ENCODE measurements at regions not wholly inside any gene's neighbourhood (a gene's known extent, or its start where the extent isn't known, plus 50 kb on each side); places are given as distances from the start of the nearest gene placed in this dataset.

- Histone ChIP-seq H2AFZ (ENCODE audit: low read depth, low read length) (no peak overlapping the region), H3K27me3 (ENCODE audit: low read depth, low read length) (no peaks in the 10 kb centered on the region), H3K9me3 (ENCODE audit: insufficient read depth, low read length) (no peaks in the 10 kb centered on the region), H3K9ac (ENCODE audit: low read length) (no peak overlapping the region), H3K4me1 (ENCODE audit: low read length) (no peaks in the 10 kb centered on the region), H3K36me3 (replicated peaks; ENCODE audit: low read depth, low read length) (no peaks in the 10 kb centered on the region), H4K20me1 (ENCODE audit: insufficient read depth, low read length) (no peaks in the 10 kb centered on the region), H3K4me3 (ENCODE audit: low read length) (no peak overlapping the region), H3K79me2 (ENCODE audit: low read length) (no peaks in the 10 kb centered on the region), H3K4me2 (ENCODE audit: low read length) (no peak overlapping the region), H3K27ac (ENCODE audit: low read length) (no peak overlapping the region)
- no peak for TF ChIP-seq CTCF (IDR thresholded peaks at IDR 0.05; ENCODE audit: low read depth, low read length)
- no peak for TF ChIP-seq EZH2phosphoT487 (IDR thresholded peaks at IDR 0.05; ENCODE audit: low read depth)
Measured at GRCh38 chr4:188214861-188215260, 75.6 kb downstream of the TRIML1 start.

- Histone ChIP-seq H3K9me3 (ENCODE audit: insufficient read depth, low read length) (no peaks in the 10 kb centered on the region), H3K4me1 (ENCODE audit: low read length) (no peaks in the 10 kb centered on the region), H3K79me2 (ENCODE audit: low read length) (no peaks in the 10 kb centered on the region), H3K27me3 (ENCODE audit: low read depth, low read length) (no peaks in the 10 kb centered on the region), H3K9ac (ENCODE audit: low read length) (no peak overlapping the region), H4K20me1 (ENCODE audit: insufficient read depth, low read length) (no peaks in the 10 kb centered on the region), H3K36me3 (replicated peaks; ENCODE audit: low read depth, low read length) (no peaks in the 10 kb centered on the region), H2AFZ (ENCODE audit: low read depth, low read length) (no peak overlapping the region), H3K4me2 (ENCODE audit: low read length) (no peak overlapping the region), H3K4me3 (ENCODE audit: low read length) (no peak overlapping the region), H3K27ac (ENCODE audit: low read length) (no peak overlapping the region)
- TF ChIP-seq CTCF (IDR thresholded peaks at IDR 0.05; ENCODE audit: low read depth, low read length) = no peak
- no peak for TF ChIP-seq EZH2phosphoT487 (IDR thresholded peaks at IDR 0.05; ENCODE audit: low read depth)
Measured at GRCh38 chr4:188218392-188218791, 79.2 kb downstream of the TRIML1 start.

GRCh38 chr4:188220006-188220405 is 80.8 kb downstream of the TRIML1 start:
- Histone ChIP-seq H3K79me2 (ENCODE audit: low read length) (no peaks in the 10 kb centered on the region), H3K27ac (ENCODE audit: low read length) (no peak overlapping the region), H3K9me3 (ENCODE audit: insufficient read depth, low read length) (no peaks in the 10 kb centered on the region), H3K9ac (ENCODE audit: low read length) (no peak overlapping the region), H3K36me3 (replicated peaks; ENCODE audit: low read depth, low read length) (no peaks in the 10 kb centered on the region), H3K27me3 (ENCODE audit: low read depth, low read length) (no peaks in the 10 kb centered on the region), H2AFZ (ENCODE audit: low read depth, low read length) (no peak overlapping the region), H3K4me2 (ENCODE audit: low read length) (no peak overlapping the region), H3K4me3 (ENCODE audit: low read length) (no peak overlapping the region), H3K4me1 (ENCODE audit: low read length) (no peaks in the 10 kb centered on the region), H4K20me1 (ENCODE audit: insufficient read depth, low read length) (no peaks in the 10 kb centered on the region)
- no peak for TF ChIP-seq EZH2phosphoT487 (IDR thresholded peaks at IDR 0.05; ENCODE audit: low read depth)

- H3K79me2 ChIP-seq (ENCODE audit: low read length) = no peaks in the 10 kb centered on the region
- H3K36me3 ChIP-seq (replicated peaks; ENCODE audit: low read depth, low read length) = no peaks in the 10 kb centered on the region
- H2AFZ ChIP-seq (ENCODE audit: low read depth, low read length) = no peak overlapping the region
- no peaks in the 10 kb centered on the region for H3K4me1 ChIP-seq (ENCODE audit: low read length)
- H3K27ac ChIP-seq (ENCODE audit: low read length) = no peak overlapping the region
- no peak overlapping the region for H3K4me2 ChIP-seq (ENCODE audit: low read length)
- H3K9ac ChIP-seq (ENCODE audit: low read length) = no peak overlapping the region
- no peaks in the 10 kb centered on the region for H3K9me3 ChIP-seq (ENCODE audit: insufficient read depth, low read length)
- no peak for TF ChIP-seq EZH2phosphoT487 (IDR thresholded peaks at IDR 0.05; ENCODE audit: low read depth)
- H4K20me1 ChIP-seq (ENCODE audit: insufficient read depth, low read length) = no peaks in the 10 kb centered on the region
- H3K4me3 ChIP-seq (ENCODE audit: low read length) = no peak overlapping the region
- no peaks in the 10 kb centered on the region for H3K27me3 ChIP-seq (ENCODE audit: low read depth, low read length)
Measured at GRCh38 chr4:188221090-188221489, 81.8 kb downstream of the TRIML1 start.

- no peak for TF ChIP-seq EZH2phosphoT487 (IDR thresholded peaks at IDR 0.05; ENCODE audit: low read depth)
- TF ChIP-seq CTCF (IDR thresholded peaks at IDR 0.05; ENCODE audit: low read depth, low read length) = no peak
- no peaks in the 10 kb centered on the region for H3K4me1 ChIP-seq (ENCODE audit: low read length)
- no peaks in the 10 kb centered on the region for H3K27me3 ChIP-seq (ENCODE audit: low read depth, low read length)
- no peak overlapping the region for H2AFZ ChIP-seq (ENCODE audit: low read depth, low read length)
- no peaks in the 10 kb centered on the region for H4K20me1 ChIP-seq (ENCODE audit: insufficient read depth, low read length)
- H3K79me2 ChIP-seq (ENCODE audit: low read length) = no peaks in the 10 kb centered on the region
- no peak overlapping the region for H3K27ac ChIP-seq (ENCODE audit: low read length)
- H3K36me3 ChIP-seq (replicated peaks; ENCODE audit: low read depth, low read length) = no peaks in the 10 kb centered on the region
- H3K4me3 ChIP-seq (ENCODE audit: low read length) = no peak overlapping the region
- no peak overlapping the region for H3K4me2 ChIP-seq (ENCODE audit: low read length)
- H3K9me3 ChIP-seq (ENCODE audit: insufficient read depth, low read length) = no peaks in the 10 kb centered on the region
- H3K9ac ChIP-seq (ENCODE audit: low read length) = no peak overlapping the region
Measured at GRCh38 chr4:188228279-188228678, 89.0 kb downstream of the TRIML1 start.
